Gastrocnemius medialis (tissue), 4 donors: ENCODE measurements at regions not wholly inside any gene's neighbourhood (a gene's known extent, or its start where the extent isn't known, plus 50 kb on each side); places are given as distances from the start of the nearest gene placed in this dataset.

Source experiments
- ATAC-seq, 2 donors: fragments of 150-250 bp; one replicate each; pipeline ENCODE4 v1.9.1; 2016
- DNase-seq, 2 donors: peaks; one replicate each; pipeline ENCODE4 v3.0.0-alpha.2; 2019
- H3K27ac ChIP-seq, 4 donors: fragments of 200-600 bp; sonication (generic); 1 replicate in 1 of 4; 2 replicates in 3 of 4; pipeline ENCODE4 v1.5.1; 2016 to 2018; ENCODE audit warnings: mild to moderate bottlenecking in 2 of 4, moderate library complexity in 1 of 4
- H3K27me3 ChIP-seq, 3 donors: fragments of 200-600 bp; sonication (generic) in 2 of 3; 1 replicate in 1 of 3; 2 replicates in 2 of 3; pipeline versions ENCODE4 v1.5.1 to v1.6.0; 2016 to 2019; ENCODE audit warnings: mild to moderate bottlenecking in 1 of 3, moderate library complexity in 1 of 3
- H3K36me3 ChIP-seq, 2 donors: fragments of 200-600 bp; sonication (generic) in 1 of 2; one replicate each; pipeline ENCODE4 v1.5.1; 2017 to 2018
- H3K4me1 ChIP-seq, 2 donors: fragments of 200-600 bp; sonication (generic) in 1 of 2; one replicate each; pipeline ENCODE4 v1.5.1; 2016 to 2017; ENCODE audit warnings: mild to moderate bottlenecking in 2 of 2
- H3K4me3 ChIP-seq, 4 donors: fragments of 200-600 bp; sonication (generic) in 3 of 4; 1 replicate in 1 of 4; 2 replicates in 3 of 4; pipeline ENCODE4 v1.5.1; 2016 to 2019; ENCODE audit warnings: mild to moderate bottlenecking in 2 of 4
- H3K9me3 ChIP-seq, 3 donors: fragments of 200-600 bp; sonication (generic) in 2 of 3; 1 replicate in 1 of 3; 2 replicates in 2 of 3; pipeline ENCODE4 v1.5.1; 2016 to 2019
- POLR2A ChIP-seq, 2 donors: fragments of 450-650 bp; IDR thresholded peaks; one replicate each; pipeline ENCODE4 v1.6.1; 2017; ENCODE audit warnings: antibody characterized with exemption in 2 of 2, mild to moderate bottlenecking in 2 of 2, moderate library complexity in 2 of 2
- in situ Hi-C, 4 donors: fragments of 200-750 bp; cut with MboI; loops; one replicate each; pipeline versions ENCODE4 v1.15.0 to v1.8.0; 2017; ENCODE audit warnings: low sequenced_read_pairs in 4 of 4
- intact Hi-C: fragments of 100-400 bp; cut with DNase I; formaldehyde crosslinking; loops from one replicate; pipeline ENCODE4 v1.15.1; 2023; ENCODE audit warnings: low total_unique reads
- TF ChIP-seq, protein P1 (sequence below), 5 experiments: fragments of 450-650 bp in 3 of 5; fragments of 200-600 bp in 2 of 5; sonication (generic) in 2 of 5; IDR thresholded peaks in 4 of 5; conservative IDR thresholded peaks in 1 of 5; 1 replicate in 4 of 5; 2 replicates in 1 of 5; pipeline ENCODE4 v1.5.1; 2016 to 2019; ENCODE audit warnings: antibody characterized with exemption in 5 of 5, mild to moderate bottlenecking in 3 of 5, moderate library complexity in 3 of 5

- ATAC-seq (no peak), DNase-seq (no peak)
- H3K27me3 ChIP-seq = no peaks in the 10 kb centered on the region
- no peak overlapping the region for H3K27ac ChIP-seq
- no peaks in the 10 kb centered on the region for H3K4me1 ChIP-seq
- no peaks in the 10 kb centered on the region for H3K36me3 ChIP-seq
- in situ Hi-C loops (no loop called here), intact Hi-C loops (no loop called here)
- no peak overlapping the region for H3K4me3 ChIP-seq
- no peak for TF ChIP-seq POLR2A (IDR thresholded peaks at IDR 0.05)
- TF ChIP-seq, protein P1, sequence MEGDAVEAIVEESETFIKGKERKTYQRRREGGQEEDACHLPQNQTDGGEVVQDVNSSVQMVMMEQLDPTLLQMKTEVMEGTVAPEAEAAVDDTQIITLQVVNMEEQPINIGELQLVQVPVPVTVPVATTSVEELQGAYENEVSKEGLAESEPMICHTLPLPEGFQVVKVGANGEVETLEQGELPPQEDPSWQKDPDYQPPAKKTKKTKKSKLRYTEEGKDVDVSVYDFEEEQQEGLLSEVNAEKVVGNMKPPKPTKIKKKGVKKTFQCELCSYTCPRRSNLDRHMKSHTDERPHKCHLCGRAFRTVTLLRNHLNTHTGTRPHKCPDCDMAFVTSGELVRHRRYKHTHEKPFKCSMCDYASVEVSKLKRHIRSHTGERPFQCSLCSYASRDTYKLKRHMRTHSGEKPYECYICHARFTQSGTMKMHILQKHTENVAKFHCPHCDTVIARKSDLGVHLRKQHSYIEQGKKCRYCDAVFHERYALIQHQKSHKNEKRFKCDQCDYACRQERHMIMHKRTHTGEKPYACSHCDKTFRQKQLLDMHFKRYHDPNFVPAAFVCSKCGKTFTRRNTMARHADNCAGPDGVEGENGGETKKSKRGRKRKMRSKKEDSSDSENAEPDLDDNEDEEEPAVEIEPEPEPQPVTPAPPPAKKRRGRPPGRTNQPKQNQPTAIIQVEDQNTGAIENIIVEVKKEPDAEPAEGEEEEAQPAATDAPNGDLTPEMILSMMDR (IDR thresholded peaks at IDR 0.05 in 4 of 5, conservative IDR thresholded peaks at IDR 0.05 in 1 of 5) = no peak
- H3K9me3 ChIP-seq = no peaks in the 10 kb centered on the region
Measured at GRCh38 chr2:100627330-100628300, 64.8 kb downstream of the PDCL3 start.

DNA sequence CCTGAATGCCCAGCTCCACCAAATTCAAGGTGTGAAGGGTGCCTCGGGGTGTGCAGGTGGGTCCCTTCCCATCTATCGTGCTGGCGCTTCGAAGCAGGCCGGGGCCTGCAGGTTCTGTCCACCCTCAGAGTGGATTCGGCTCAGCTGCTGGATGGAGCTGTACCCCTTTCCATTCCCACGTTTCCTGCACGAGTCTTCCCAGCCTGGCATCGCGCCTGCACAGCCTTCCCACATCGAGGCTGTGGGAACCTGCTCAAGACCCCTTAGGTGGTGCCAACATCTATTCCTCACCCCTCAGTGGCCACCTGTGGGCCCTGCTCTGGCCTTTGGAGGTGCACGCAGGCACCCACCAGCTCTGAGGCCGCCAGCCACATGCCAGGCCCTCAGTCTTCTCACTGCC, 65.7 kb downstream of the PDCL3 start:
- DNase-seq (no peak), ATAC-seq (no peak)
- Histone ChIP-seq H3K4me1 (no peaks in the 10 kb centered on the region), H3K27me3 (no peaks in the 10 kb centered on the region), H3K9me3 (no peaks in the 10 kb centered on the region), H3K36me3 (no peaks in the 10 kb centered on the region), H3K4me3 (no peak overlapping the region), H3K27ac (no peak overlapping the region)
- TF ChIP-seq POLR2A (IDR thresholded peaks at IDR 0.05) = no peak
- TF ChIP-seq, protein P1 (IDR thresholded peaks at IDR 0.05 in 4 of 5, conservative IDR thresholded peaks at IDR 0.05 in 1 of 5) = no peak
- intact Hi-C loops = no loop called here
- in situ Hi-C loops = no loop called here

- Histone ChIP-seq H3K4me3 (no peak overlapping the region), H3K36me3 (no peaks in the 10 kb centered on the region), H3K27ac (no peak overlapping the region), H3K9me3 (no peaks in the 10 kb centered on the region), H3K4me1 (no peaks in the 10 kb centered on the region), H3K27me3 (no peaks in the 10 kb centered on the region)
- in situ Hi-C loops (no loop called here), intact Hi-C loops (no loop called here)
- no peak for ATAC-seq
- TF ChIP-seq POLR2A (IDR thresholded peaks at IDR 0.05) = no peak
- TF ChIP-seq, protein P1 (IDR thresholded peaks at IDR 0.05 in 4 of 5, conservative IDR thresholded peaks at IDR 0.05 in 1 of 5) = no peak
- DNase-seq = no peak
Measured at GRCh38 chr2:100629309-100629708, 66.5 kb downstream of the PDCL3 start.

DNA sequence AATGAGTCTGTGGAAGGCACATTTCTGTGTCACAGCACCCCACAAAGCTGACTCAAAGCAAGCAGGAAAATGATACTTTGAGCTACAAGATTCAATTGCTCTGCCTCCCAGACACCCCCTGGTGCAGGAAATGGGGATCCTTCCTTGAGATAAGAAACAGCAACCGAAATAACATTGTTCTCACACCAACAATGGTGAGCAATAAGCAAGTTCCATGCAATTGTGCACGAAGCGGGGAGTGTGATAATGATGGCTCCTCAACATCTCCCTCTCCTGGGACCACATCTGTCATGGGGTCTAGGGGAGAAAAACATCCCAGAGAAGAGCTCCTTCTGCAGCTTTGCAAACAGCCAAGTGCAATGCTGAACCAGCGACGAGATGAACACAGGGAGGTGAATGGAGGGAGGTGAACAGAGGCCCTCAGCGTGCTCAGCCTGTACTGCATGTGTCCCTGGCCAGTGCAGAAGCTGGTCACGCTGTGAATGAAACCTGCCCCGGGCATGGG, 67.7 kb downstream of the PDCL3 start:
- Histone ChIP-seq H3K36me3 (no peaks in the 10 kb centered on the region), H3K27ac (no peak overlapping the region), H3K4me1 (no peaks in the 10 kb centered on the region), H3K9me3 (no peaks in the 10 kb centered on the region), H3K4me3 (no peak overlapping the region), H3K27me3 (no peaks in the 10 kb centered on the region)
- TF ChIP-seq, protein P1 (IDR thresholded peaks at IDR 0.05 in 4 of 5, conservative IDR thresholded peaks at IDR 0.05 in 1 of 5) = no peak
- TF ChIP-seq POLR2A (IDR thresholded peaks at IDR 0.05) = no peak
- ATAC-seq (no peak), DNase-seq (no peak)
- in situ Hi-C loops (no loop called here), intact Hi-C loops (no loop called here)
